ENCODE measurements at regions not wholly inside any gene's neighbourhood (a gene's known extent, or its start where the extent isn't known, plus 50 kb on each side); places are given as distances from the start of the nearest gene placed in this dataset.

DNA sequence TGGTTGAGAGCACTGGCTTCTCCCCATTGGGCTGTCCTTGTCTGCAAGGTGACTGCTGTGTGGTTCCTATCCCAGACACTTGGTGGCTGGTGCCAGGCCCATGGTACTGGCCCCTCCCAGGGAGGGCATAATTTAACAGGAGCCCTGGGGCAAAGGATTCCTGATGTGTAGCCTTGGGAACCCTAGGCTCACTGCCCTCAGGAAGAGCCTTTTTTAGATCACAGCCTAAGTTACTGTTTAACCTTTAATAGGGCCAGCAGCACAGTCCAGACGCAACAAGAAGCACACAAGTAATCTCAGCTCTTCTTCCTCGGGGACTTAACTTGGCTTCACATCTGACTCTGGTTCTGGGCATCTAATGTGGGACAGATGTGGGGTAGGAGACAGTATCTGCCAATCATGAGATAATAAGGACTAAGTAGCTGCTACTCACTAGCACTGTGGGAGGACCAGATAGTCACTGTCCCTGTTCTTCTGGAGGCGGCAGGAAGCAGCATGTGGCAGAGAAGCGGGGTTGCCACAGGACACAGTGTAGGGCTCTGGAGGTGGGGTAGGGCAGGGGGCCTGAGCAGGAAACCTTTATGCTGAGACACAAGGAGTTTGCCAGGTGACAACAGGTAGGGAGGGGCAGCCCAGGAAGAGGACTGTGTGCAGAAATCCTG is 136.3 kb downstream of the TMEM17 start:
- DNase-seq (ENCODE audit: low read depth): no peak

DNA sequence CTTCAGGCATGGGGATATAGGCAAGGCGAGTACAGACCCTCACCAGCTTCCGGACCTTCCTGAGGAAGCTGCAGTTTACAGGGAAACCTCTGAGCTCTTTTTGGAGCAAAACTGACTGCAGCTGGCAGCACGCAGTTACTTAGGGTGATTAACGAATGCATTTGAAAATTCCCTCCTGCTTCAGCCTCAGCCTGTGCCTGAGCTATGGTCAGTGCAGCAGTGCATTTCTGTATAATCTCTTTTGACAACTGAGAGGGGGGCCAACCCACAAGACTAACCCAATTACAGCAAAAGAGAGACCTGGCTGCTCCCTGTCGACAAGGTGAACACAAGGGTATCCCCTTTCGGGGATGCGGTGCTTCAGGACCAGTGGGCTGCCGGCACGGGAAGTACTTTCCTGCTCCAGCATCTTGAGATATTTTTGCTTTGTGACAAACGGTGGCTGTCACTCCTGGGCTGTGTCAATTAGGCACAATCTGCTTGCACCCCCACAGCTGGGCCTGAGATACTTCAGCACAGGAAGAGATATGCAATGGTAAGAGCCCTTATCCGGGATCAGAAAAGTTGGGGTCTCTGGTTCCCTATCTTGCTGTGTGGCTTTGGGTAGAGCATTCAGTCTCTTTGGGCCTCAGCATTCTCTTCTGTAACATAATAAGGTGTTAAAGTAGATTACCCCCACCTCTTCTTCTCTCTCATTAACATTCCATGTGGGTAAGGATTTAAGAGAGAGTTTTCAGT is 141.0 kb downstream of the TMEM17 start:
- no peak for DNase-seq (ENCODE audit: low read depth)

DNA sequence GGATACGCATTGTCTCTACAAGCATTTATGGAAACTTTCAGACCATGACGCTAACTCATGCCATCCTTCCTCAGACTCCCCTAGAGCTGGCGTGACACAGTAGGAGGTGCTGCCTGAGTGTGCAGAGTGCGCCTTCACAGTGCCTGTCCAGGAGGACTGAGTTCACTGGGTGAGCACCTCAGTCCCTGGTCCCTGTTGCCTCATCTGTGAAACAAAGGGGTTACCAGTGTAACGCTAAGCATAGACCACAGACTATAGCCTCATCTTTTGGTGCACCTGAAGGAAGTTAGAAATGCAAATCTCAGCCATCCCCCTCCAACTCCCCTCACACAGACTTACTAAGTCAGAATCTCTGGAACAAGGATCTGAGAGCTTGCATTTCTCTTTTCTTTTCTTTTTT is 142.8 kb downstream of the TMEM17 start:
- no peak for DNase-seq (ENCODE audit: low read depth)

DNA sequence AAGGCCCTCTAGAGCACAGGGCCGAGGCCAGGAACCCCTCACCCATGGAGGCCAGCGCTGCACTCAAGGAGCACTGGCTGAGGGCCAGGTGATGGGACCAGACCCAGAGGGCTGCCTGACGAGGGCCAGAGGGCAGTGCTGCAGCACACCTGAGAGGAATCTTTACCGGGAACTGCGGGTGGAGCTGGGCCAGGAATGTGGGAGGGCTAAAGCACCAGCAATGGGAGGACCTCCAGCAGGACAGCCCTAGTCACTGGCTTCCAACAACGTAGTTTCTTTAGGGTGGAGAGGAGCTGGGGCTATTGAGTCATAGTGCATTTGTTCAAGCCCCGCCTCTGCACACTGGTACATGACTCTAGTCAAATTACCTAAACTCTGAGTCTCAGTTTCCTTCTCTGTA is 143.4 kb downstream of the TMEM17 start:
- DNase-seq (ENCODE audit: low read depth): no peak

DNA sequence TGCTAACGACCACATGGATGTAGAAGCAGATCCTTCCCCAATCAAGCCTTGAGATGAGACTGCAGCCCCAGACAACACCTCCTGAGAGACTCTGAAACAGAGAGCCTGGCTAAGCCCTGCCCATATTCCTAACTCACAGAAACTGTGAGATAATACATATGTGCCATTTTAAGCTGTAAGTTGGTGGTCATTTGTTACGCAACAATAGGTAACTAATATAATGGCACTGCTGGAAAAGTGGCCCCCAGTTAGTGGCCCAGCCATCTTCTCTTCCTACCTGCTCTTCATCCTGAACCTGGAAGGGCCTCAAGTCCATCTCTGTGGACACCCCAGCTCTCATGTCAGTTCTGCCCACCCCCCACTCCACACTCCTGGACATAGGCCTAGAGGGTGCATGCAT is 144.0 kb downstream of the TMEM17 start:
- DNase-seq (ENCODE audit: low read depth): no peak

DNA sequence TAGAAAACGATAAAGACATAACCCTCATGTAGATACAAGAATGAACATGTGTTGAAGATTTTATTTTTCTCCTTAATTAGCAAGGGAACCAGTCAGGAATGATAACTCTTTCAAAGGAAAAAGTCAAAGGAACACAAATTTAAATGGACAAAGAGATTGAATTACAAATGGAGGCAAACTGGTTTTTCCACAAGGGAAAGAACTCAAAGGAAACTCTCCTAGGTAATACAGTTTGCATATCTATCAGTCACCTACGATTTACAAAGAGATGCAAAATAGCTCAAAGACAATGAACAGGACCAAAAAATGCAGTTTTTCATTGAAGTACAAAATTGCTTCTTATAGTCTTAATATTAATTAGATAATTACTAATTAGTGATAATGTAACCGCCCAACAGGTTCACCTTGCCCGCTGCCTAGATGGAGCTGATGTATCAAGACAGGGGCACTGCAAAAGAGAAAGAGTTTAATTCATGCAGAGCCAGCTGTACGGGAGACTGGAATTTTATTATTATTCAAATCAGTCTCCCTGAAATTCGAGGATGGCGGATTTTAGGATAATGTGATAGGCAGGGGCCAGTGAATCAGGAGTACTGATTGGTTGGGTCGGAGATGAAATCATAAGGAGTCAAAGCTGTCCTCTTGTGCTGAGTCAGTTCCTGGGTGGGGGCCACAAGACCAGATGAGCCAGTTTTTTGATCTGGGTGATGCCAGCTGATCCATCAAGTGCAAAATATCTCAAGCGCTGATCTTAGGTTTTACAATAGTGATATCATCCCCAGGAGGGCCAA is 151.0 kb downstream of the TMEM17 start:
- DNase-seq (ENCODE audit: low read depth): no peak

DNA sequence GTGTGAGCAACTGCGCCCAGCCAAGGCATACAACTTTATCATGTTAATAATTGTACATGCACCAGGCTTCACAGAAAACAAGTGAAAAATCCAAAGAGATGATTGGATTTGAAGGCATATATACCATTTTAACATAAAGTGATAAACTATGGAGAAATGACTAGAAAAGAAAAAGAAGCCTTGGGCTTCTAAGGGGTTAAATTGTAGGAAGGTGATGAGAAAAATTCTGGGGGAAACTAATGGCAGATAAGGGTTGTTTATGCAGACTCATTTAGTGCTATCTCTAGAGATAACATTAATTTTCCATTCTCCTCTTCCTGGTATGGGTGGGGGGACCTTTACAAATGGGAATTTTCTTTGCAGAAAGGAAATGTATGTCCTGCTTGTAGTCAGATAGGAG is 154.0 kb downstream of the TMEM17 start:
- no peak for DNase-seq (ENCODE audit: low read depth)

DNA sequence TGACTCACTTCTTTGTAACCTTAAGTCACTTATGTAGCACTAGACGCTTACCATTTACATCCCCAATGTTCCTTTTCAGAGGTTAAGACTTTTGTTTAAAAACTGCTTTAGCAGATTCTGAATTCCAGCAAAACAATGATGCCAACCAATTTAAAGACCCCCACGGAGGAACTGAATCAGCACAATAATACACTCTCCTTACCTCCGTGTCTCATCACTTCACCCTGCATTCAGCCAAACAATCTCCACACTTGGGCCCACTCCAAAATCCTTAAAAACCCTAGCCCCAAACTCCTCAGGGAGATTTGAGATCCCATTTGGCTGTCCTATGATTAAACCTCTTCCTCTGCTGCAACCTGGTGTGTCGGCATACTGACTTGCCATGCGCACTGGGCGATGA is 153.9 kb downstream of the B3GNT2 start:
- DNase-seq (ENCODE audit: low read depth): no peak

DNA sequence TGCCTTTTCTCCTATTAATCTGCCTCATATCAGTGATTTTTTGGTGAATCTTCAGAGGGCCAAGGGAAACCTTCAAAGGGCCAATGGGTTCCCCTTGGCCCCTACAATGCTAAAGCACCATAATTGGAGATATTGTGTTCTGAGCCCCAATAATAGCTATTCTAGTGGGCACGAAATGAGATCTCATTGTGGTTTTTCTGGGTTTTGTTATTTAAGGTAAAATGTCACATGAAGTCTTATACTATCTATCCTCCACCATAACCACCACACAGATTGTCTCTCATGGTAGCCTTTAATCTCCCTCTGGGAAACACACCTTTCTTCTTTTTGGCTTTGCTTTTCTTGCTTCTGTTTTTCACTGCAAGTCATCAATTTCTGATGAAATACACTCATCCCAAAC is 152.8 kb downstream of the B3GNT2 start:
- DNase-seq (ENCODE audit: low read depth): no peak

DNA sequence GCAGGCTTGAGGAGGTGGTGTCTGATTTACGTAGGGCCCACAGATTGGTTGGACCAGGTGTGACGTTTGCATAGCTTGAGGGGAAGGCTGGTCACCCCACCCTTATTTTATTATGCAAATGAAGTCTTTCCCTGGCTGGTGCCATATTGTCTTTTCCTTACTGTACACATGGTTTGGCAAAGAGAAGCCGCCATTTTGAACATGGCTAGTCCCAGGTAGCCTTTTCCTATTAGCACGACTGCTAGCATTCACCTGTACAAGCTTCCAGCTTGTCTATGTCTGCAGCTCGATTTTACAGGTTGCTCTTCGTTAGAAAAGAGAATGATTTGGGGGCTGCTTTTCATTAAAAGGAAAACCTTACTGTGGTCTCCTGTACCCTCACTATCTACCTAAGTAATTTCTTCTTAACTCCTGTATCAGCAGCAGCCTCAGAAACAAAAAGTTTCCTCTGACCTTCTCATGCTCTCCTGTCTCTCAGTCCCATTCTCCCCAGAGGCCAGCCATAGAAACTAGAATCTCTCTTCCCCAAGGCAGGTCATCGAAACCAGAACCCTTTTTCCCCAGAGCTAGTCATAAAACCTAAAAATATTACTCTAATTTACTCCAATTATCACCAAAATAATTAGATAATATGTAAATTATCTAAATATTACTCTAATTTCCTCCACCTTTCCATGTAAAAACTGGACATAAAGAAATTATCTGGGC is 151.8 kb downstream of the B3GNT2 start:
- no peak for DNase-seq (ENCODE audit: low read depth)

DNA sequence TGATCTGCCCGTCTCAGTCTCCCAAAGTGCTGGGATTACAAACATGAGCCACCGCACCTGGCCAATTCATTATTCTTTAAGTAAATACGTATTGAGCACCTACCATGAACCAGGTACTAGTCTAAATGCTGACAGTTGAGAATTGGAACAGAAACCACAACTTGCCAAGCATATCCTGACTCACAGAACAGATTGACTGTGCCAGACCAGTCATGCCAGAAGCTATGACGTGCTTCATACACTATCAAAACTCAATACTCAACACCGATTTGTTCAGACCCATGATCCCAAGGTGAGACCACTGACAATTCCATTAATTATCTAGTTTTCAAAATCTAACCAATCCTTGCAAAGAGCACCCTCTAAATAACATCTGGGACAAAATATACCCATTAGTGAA is 148.6 kb downstream of the B3GNT2 start:
- no peak for DNase-seq (ENCODE audit: low read depth)

DNA sequence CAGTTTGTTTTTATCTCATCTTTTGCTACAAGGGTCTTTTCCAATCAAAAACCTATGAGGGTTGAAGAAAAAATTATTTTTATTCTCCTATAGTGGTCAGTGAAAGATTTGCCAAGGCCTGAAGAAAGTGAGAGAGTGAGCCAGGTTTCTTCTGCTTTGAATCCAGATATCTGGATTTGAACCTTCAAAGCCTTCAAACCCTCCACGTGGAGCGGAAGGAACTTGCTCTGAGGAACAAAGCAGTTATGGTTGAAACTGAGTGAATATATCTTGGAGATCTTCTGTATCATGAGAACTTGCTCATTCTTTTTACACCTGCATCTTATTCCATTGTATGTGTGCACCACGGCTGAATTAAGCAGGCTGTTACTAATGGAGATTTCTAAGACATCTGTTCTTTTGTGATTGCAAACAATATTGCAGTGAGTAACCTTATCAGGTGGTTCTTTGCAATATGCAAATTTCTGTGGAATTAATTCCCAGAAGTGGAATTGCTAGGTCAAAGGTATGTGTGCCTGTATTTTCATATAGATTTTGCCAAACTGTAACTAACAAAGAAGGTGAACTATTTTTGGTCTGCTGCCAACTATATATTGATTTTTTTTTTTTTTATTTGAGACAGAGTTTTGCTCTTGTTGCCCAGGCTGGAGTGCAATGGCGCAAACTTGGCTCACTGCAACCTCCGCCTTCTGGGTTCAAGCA is 147.9 kb downstream of the B3GNT2 start:
- DNase-seq (ENCODE audit: low read depth): no peak

DNA sequence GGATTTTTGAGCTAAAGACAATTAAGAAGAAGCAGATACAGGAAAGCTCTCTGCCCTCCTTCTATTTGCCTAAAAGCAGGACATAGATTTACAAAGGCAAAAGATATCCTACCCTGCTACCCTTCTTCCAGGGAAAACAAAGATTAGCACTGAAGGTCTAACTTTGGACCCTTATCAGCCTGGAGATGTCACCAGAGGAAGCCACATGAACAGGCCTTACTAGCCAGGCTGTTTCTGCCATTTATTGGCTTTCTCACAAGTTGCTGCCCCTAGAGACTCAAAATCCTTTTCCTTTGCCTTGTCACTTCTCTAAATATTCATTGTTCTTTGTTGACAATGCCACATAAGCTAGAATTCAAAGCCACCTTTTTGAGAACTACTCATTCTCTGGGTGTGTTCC is 147.3 kb downstream of the B3GNT2 start:
- DNase-seq (ENCODE audit: low read depth): no peak

DNA sequence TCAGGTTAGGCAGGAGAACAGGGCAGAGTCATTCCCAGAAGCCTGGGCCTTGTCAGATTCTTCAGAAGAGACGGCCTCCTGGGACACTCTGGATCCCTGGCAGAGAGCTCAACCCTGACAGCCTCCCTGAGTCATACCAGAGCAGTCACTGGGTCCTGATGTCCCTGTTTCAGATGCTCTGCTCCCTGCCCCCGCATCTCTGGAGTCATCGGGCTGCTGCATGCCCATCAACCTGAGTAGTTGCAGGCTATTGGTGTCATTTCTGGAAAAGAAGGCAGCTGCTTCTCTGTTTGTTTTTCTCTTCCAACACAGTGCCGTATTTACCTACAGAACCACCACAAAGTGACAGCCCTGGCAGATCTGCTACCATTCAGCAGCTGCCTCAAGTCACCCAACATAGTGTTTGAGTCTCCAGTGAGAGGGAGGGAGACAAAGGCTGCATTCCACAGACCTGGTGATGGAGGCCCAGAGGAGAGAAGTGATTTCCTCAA is 145.1 kb downstream of the B3GNT2 start:
- DNase-seq (ENCODE audit: low read depth): no peak

DNA sequence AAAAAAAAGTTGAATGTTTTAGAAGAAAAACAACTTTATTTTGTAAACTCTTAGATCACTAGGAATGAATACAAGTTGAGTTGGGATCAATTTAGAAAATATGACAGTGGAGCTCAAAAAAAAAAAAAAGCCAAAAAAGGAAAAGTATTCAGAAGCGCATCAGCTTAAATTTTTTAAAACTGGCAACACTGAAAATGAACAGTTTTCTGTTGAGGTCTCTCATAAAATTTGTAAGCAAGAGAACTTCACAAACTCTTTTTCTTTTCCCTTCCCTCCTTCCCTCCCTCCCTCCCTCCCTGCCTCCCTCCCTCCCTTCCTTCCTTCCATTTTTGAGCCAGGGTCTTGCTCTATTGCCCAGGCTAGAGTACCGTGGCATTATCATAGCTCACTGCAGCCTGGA is 143.9 kb downstream of the B3GNT2 start:
- DNase-seq (ENCODE audit: low read depth): no peak

DNA sequence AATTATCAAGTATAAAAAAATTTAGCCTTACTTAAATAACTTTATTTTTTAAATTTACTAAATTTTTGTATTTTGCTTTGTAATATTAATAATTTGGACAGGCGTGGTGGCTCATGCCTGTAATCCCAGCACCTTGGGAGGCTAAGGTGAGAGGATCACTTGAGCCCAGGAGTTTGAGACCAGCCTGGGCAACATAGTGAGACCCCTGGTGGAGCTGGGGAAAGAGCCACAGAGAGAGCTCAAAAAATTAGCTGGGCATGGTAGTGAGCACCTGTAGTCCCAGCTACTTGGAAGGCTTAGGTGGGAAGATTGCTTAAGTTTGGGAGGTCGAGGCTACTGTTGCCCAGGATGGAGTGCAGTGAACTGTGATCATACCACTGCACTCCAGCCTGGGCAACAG is 143.5 kb downstream of the B3GNT2 start:
- DNase-seq (ENCODE audit: low read depth): no peak

DNA sequence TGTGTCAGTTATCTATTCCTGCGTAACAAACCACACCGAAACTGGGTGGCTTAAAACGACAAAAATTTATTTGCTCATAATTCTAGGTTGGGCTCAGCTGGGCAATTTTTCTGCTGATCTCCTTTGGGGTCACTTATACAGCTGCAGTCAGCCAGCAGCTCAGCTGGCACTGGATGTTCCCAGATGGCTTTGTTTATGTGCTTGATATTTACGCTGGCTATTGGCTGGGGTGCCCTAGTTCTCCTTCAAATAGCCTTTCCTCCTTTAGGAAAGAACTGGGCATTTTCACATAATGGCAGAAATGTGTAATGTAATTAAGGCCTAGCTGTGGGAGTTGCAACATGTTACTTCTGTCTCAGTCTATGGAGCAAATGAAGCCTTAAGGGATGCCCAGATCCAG is 142.2 kb downstream of the B3GNT2 start:
- no peak for DNase-seq (ENCODE audit: low read depth)

DNA sequence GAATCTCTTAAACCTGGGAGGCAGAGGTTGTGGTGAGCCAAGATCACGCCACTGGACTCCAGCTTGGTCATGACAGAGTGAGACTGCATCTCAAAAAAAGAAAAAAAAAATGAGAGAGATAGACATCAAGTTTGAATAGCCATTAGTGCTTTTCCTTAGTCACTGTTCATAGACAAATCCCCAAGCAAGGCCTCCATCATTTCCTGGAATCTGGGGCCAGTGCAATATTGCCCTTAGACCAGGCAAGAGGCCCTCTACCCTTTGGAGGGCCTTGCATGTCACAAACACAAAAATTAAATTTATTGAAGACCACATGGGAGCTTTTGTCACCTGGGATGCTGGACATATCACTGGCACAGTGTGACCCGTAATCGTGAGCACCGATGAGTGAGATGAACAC is 141.5 kb downstream of the B3GNT2 start:
- DNase-seq (ENCODE audit: low read depth): no peak

DNA sequence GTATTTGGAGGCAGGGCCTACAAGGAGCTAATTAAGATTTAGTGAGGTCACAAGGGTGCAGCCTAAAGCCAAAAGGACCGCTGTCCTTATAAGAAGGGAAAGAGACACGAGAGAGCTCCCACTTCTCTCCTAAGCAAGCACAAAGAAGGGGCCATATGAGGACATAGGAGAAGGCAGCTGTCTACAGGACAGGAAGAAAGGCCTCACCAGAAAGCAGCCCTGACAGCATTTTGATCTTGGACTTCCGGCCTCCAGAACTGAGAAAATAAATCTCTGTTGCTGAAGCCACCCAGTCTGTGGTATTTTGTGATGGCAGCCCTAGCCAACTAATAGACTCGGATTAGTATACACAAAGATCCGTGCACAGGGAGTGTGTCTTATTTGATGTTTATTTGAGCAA is 139.7 kb downstream of the B3GNT2 start:
- no peak for DNase-seq (ENCODE audit: low read depth)

DNA sequence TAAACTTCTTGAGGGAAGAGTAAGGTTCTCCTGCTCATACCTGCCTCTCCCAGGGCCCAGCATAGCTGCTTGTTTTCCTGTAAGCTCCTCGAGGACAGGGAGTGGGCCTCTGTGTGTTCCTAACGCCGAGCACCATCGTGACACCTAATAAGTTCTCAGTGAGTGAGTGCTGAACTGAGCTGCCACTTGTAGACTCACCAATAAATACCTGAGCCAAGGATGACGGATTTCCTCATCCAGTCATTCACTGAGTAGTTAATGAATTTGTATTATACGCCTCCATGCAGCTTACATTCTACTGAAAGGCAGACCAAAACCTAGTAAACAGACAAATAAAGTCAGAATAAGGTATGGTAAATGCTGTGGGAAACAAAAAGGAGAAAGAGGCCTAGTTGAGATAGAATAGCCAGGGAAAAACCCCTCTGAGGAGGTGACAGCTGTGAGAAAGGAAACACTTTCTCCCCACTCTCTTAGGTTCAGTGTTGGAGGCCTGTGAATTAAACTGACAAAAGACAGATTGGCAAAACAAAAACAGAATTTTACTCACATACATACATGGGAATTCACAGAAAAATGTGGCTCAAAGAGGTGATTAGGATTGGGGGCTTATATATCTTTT is 138.6 kb downstream of the B3GNT2 start:
- no peak for DNase-seq (ENCODE audit: low read depth)

DNA sequence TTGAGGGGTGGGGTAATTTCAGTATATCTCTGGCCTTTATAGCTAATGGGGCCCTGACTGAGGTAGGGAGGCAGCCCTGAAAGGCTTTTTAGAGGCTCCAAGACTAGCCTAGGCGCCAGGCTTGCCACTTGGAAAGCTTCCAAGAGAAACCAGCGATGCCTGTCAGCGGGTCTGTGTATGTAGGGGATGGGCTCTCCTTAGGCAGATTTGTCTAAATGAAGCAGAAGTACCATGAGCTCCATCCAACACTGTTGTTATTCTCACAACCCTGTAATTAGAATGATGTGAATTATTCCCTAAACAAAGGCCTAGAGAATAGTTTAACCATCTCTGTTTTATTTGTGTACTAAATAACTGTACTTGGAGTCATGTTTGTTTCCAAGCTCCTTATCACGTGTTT is 138.1 kb downstream of the B3GNT2 start:
- no peak for DNase-seq (ENCODE audit: low read depth)

All from activated T-helper 9 cell treated with anti-CD3 and anti-CD28 coated beads, Interleukin-2, amount 50 U/mL, for 16 hours (primary cell).